OCI-LY1 (cell line): ENCODE measurements at regions not wholly inside any gene's neighbourhood (a gene's known extent, or its start where the extent isn't known, plus 50 kb on each side); places are given as distances from the start of the nearest gene placed in this dataset.
"Not testable (repeated sequence)": the region's sequence is repeated elsewhere in the genome, so short reads cannot be mapped to it uniquely, and the experiment has no call there.

ENCODE experiments used
- H2AFZ ChIP-seq: fragments of 200-600 bp; sonication (generic), shearing (Covaris generic); 2 replicates; pipeline ENCODE4 v1.6.0; 2014; ENCODE audit warnings: antibody characterized with exemption, mild to moderate bottlenecking, low read length
- H3F3A ChIP-seq: fragments of 200-600 bp; sonication (generic), shearing (Covaris generic); 2 replicates; pipeline ENCODE4 v1.6.0; 2014; ENCODE audit warnings: mild to moderate bottlenecking, antibody characterized with exemption, low read length, moderate library complexity; ENCODE audit not compliant: insufficient read depth
- H3K27ac ChIP-seq: fragments of 200-600 bp; sonication (generic); 2 replicates; pipeline ENCODE4 v1.5.1; 2014; ENCODE audit warnings: low read length, mixed run types, mild to moderate bottlenecking, low read depth; ENCODE audit not compliant: poor library complexity, severe bottlenecking
- H3K27me3 ChIP-seq: fragments of 200-600 bp; sonication (generic); 2 replicates; pipeline ENCODE4 v1.6.0; 2014; ENCODE audit warnings: antibody characterized with exemption, mild to moderate bottlenecking, low read length, moderate library complexity; ENCODE audit not compliant: insufficient read depth
- H3K36me3 ChIP-seq: fragments of 200-600 bp; sonication (generic); 2 replicates; pipeline ENCODE4 v1.6.1; 2014; ENCODE audit warnings: mild to moderate bottlenecking, antibody characterized with exemption, low read length, moderate library complexity, mixed read lengths; ENCODE audit not compliant: insufficient read depth
- H3K4me1 ChIP-seq: fragments of 200-600 bp; sonication (generic); 2 replicates; pipeline ENCODE4 v1.5.1; 2014; ENCODE audit warnings: mild to moderate bottlenecking, low read length, moderate library complexity; ENCODE audit not compliant: insufficient read depth, severe bottlenecking
- H3K4me2 ChIP-seq: fragments of 200-600 bp; sonication (generic), shearing (Covaris generic); 2 replicates; pipeline ENCODE4 v1.6.1; 2014; ENCODE audit warnings: low read length
- H3K4me3 ChIP-seq: fragments of 200-600 bp; sonication (generic); 2 replicates; pipeline ENCODE4 v1.5.1; 2014; ENCODE audit warnings: low read length, low read depth, mild to moderate bottlenecking, mixed read lengths; ENCODE audit not compliant: poor library complexity, severe bottlenecking
- H3K79me2 ChIP-seq: fragments of 200-600 bp; shearing (Covaris generic); 2 replicates; pipeline ENCODE4 v1.6.1; 2016; ENCODE audit warnings: mixed run types, low read length, mixed read lengths; ENCODE audit not compliant: insufficient read depth
- H3K9ac ChIP-seq: fragments of 200-600 bp; sonication (generic), shearing (Covaris generic); 2 replicates; pipeline ENCODE4 v1.6.1; 2014; ENCODE audit warnings: mild to moderate bottlenecking, low read length, mixed read lengths
- H3K9me2 ChIP-seq: fragments of 200-600 bp; sonication (generic), shearing (Covaris generic); 2 replicates; pipeline ENCODE4 v1.6.1; 2014; ENCODE audit warnings: low read depth, mild to moderate bottlenecking, low read length, mixed read lengths
- H3K9me3 ChIP-seq: fragments of 200-600 bp; shearing (Covaris generic); 2 replicates; pipeline ENCODE4 v1.6.1; 2014; ENCODE audit warnings: low read length, mixed read lengths
- H4K20me1 ChIP-seq: fragments of 200-600 bp; sonication (generic), shearing (Covaris generic); 2 replicates; pipeline ENCODE4 v1.6.0; 2016; ENCODE audit warnings: mild to moderate bottlenecking, low read length; ENCODE audit not compliant: insufficient read depth
- CTCF ChIP-seq: fragments of 200-600 bp; sonication (generic), shearing (Covaris generic); IDR thresholded peaks from 2 replicates; pipeline ENCODE4 v1.5.1; 2017; ENCODE audit warnings: mild to moderate bottlenecking, antibody characterized with exemption, low read length, moderate library complexity, mixed read lengths
- EZH2 ChIP-seq: fragments of 200-600 bp; sonication (generic), shearing (Covaris generic); IDR thresholded peaks from 2 replicates; pipeline ENCODE4 v1.8.0; 2017; ENCODE audit warnings: borderline replicate concordance, mixed run types, mild to moderate bottlenecking, antibody characterized with exemption, low read length, moderate library complexity, mixed read lengths

GRCh38 chr7:12834782-12835181 lies 147.3 kb downstream of the ARL4A start:
- no peaks in the 10 kb centered on the region for H3K9me3 ChIP-seq
- no peak overlapping the region for H3K9ac ChIP-seq
- no peak overlapping the region for H2AFZ ChIP-seq
- H3K4me3 ChIP-seq: no peak overlapping the region
- H3K27ac ChIP-seq: no peak overlapping the region
- H3K27me3 ChIP-seq: no peaks in the 10 kb centered on the region
- no peak overlapping the region for H3K4me2 ChIP-seq
- H3K36me3 ChIP-seq: no peaks in the 10 kb centered on the region
- H3F3A ChIP-seq: no peaks in the 10 kb centered on the region
- no peak for TF ChIP-seq CTCF
- TF ChIP-seq EZH2: no peak
- no peaks in the 10 kb centered on the region for H3K9me2 ChIP-seq
- no peaks in the 10 kb centered on the region for H3K79me2 ChIP-seq
- H3K4me1 ChIP-seq: no peaks in the 10 kb centered on the region
- H4K20me1 ChIP-seq: no peaks in the 10 kb centered on the region

GRCh38 chr7:12839508-12840153 lies 152.2 kb downstream of the ARL4A start:
- Histone ChIP-seq H3K9me2 (no peaks in the 10 kb centered on the region), H3K27ac (no peak overlapping the region), H3K36me3 (no peaks in the 10 kb centered on the region), H3K4me3 (no peak overlapping the region), H3F3A (no peaks in the 10 kb centered on the region), H3K9ac (no peak overlapping the region), H4K20me1 (no peaks in the 10 kb centered on the region), H3K9me3 (no peaks in the 10 kb centered on the region), H3K27me3 (no peaks in the 10 kb centered on the region), H3K79me2 (no peaks in the 10 kb centered on the region), H3K4me1 (no peaks in the 10 kb centered on the region), H2AFZ (no peak overlapping the region), H3K4me2 (no peak overlapping the region)
- TF ChIP-seq CTCF (no peak), EZH2 (no peak)

- H3K36me3 ChIP-seq, H3K4me3 ChIP-seq, H3K4me2 ChIP-seq, H2AFZ ChIP-seq, H3K79me2 ChIP-seq, H3F3A ChIP-seq, H3K9me3 ChIP-seq, H3K9me2 ChIP-seq, H3K9ac ChIP-seq, H3K27ac ChIP-seq, H3K27me3 ChIP-seq, H3K4me1 ChIP-seq, H4K20me1 ChIP-seq: not testable (repeated sequence)
Observed at GRCh38 chr7:12844732-12845131, 157.3 kb downstream of the ARL4A start.

GRCh38 chr7:12847001-12847400 lies 159.6 kb downstream of the ARL4A start:
- H3F3A ChIP-seq: no peaks in the 10 kb centered on the region
- no peaks in the 10 kb centered on the region for H3K36me3 ChIP-seq
- no peak overlapping the region for H3K4me3 ChIP-seq
- H3K4me1 ChIP-seq: no peaks in the 10 kb centered on the region
- no peaks in the 10 kb centered on the region for H3K9me2 ChIP-seq
- H4K20me1 ChIP-seq: no peaks in the 10 kb centered on the region
- no peak overlapping the region for H3K27ac ChIP-seq
- H2AFZ ChIP-seq: no peak overlapping the region
- no peaks in the 10 kb centered on the region for H3K9me3 ChIP-seq
- H3K27me3 ChIP-seq: no peaks in the 10 kb centered on the region
- TF ChIP-seq EZH2: no peak
- TF ChIP-seq CTCF: no peak
- H3K79me2 ChIP-seq: no peaks in the 10 kb centered on the region
- H3K9ac ChIP-seq: no peak overlapping the region
- H3K4me2 ChIP-seq: no peak overlapping the region
